Smooth muscle cell of the brain vasculature (primary cell): ENCODE measurements at regions not wholly inside any gene's neighbourhood (a gene's known extent, or its start where the extent isn't known, plus 50 kb on each side); places are given as distances from the start of the nearest gene placed in this dataset.

Experiments used
- DNase-seq: peaks from one replicate; pipeline ENCODE4 v3.0.0-alpha.2; 2012; ENCODE audit warnings: low read depth, low spot score

DNA sequence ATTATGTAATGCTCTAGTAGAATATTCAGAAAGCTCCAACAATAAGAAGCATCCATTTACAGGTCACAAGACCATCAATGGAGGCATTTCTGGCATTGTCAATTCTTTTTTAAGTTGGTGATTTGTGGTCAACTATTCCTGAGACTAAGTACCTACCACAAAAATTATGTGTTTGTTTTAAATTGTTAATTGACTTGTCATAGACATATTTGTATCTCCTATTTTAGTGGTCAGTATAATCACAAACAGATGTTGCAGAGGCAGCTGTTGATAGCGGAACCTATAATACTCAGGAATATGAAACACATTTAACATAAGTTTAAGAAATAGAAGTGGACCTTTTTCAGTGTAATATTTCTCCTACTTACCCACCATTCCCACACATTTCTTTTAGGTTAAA, 430.1 kb downstream of the CCDC85A start:
- DNase-seq, result no peak

DNA sequence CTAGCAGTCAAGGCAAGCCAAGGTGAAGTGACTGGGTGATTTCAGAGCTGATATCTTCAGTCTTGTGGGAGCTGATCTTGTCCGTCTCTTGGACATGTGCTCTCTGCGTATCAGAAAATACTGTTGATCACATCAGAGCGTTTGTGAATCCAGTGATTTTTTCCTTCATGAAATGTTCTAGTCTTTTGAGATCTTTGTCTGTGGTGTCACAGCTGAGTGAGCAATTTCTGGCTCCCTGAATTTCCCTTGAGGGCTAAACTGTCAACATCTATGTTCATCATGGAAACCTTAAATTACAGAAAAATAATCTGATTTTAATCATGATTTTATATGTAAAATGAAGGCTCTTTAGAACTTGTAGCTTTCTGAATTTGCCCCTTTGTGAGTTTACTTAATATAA, 432.0 kb downstream of the CCDC85A start:
- DNase-seq, result no peak

DNA sequence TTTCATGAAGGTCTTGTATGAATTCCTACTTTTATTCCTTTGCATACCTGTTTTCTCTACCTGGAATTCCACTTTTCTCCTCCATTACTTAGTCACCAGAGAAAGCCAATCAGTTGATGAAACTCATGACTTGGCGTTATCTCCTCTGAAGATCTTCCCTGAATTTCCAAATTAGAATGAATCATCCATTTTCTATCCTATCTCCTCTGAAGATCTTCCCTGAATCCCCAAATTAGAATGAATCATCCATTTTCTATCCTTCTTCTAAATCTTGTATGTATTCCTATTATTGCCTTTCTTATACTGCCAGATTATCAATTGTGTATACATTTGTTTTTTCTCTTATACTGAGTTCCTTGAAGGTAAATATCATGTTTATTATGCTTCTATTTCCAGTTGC, 440.4 kb downstream of the CCDC85A start:
- DNase-seq, result no peak

DNA sequence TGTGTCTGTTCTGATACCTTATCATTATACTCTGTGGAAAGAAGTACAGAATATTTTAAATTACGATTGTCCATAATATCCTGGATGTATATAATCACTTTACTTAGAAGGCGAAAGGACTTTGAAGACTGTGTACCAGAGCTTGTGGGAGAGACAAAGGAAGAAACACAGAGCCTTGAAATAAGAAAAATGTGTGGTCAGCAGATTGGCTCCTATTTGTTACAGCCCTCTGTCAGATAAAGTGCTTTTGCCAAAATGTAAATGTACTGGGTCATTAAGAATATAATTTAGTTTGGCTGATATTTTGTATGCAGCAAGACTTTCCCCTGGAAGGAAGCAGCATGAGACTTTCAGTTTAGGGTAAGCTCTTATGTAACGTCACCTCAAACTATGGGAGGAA, 443.1 kb downstream of the CCDC85A start:
- DNase-seq, result no peak

DNA sequence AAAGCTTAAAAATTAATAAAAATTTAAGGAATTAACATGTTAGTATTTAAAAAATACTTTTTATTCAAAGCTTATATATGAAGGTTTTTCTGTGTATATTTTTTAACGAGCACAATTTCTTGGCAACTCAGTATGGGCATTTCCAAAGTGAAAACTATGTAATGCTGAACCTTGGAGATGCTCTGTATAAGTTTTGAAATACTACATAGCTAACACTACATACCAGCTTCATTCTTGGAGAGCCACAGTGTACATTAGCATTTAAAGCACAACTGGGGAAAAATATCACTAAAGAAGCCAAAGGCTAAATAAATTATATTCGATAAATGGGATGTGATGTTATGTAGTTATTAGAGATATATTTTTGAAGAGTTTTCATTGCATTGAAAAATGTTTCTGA, 446.5 kb downstream of the CCDC85A start:
- DNase-seq, result no peak

DNA sequence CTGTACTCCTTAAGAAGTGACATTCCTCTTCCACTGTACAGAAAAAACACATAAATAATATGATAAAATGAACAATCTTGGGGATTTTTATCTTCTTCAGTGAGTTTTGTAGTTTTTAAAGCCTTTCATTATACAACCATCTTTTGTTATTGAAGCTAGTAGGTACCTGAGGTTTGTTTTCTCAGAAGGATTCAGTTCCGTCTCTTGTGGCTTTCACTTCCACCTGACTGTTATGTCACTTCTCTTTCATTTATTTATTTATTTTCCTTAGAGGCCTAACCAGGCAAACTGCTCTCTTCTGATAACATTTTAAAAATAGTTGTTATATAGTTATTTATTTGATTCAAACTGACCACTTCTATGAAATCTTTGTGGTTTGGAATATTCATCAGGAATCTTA, 464.2 kb downstream of the CCDC85A start:
- DNase-seq, result no peak

DNA sequence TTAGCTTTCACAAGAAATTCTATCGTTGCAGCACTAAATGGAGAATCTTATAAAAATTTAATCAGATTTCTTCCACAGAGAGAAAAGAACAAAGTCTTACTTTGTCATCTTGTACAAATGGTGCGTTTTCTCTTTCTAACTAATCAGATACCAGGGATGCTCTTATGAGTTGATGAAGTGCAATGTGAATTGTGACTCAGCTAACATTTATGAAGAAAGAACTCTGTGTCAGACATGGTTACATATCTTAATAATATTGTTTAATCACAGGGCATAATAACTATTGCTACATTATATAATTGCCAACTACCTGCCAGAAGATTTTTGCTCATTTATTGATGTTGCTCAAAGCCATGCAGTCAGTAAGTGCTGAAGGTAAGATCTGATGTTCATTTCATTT, 465.0 kb downstream of the CCDC85A start:
- no peak for DNase-seq

DNA sequence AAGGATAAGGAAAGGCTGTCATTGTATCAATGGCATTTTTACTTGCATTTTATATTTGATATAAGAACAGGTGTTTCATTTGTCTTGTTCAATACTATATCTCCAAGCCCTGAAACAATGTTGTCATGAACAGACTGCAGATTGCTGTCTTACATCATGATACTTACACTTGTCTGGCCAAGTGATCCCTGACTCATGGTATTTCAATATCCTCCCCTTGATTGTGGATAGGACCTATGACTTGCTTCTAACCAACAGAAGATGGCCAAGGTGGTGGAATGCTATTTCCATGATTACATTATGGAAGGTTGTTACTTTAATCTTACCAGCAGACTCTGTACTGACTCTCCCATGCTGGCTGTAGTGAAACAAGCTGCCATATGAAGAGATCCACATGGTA, 471.1 kb downstream of the CCDC85A start:
- DNase-seq, result no peak

DNA sequence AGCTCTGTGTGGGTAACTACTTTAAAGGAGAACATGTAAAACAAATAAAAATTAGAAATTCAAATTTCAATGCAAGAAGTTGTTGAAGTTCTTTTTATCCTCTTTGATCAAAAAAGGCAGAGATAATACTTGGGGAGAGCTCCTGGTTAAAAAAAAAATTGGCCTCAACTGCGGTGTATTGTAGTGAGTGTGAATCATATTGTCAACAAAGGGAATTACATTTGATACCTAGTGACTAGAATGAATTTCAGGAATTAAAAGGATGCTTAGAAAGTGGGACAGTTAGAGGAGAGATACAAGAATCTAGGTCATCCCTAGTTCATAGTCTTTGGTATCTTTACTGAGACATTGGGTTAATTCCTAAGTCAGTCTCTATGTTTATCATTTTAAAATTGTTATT, 473.0 kb downstream of the CCDC85A start:
- DNase-seq, result no peak

DNA sequence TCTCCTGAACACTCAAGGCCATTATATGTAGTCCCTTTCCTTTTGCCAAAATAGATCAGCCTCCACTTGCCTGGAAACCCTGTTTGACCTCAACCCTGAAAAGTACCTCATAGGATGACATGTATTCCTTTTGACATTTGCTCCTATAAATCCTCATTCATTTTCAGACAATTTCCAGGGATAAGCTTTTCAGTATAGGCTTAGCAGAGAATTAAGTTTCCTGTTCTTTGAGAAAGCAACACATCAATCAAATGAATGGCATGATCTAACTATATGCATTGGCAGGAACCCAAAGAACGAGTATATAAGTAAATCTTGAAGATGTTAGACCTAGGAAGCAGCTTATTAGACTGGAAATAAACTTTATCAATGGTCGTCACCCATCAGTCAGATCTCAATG, 483.0 kb downstream of the CCDC85A start:
- no peak for DNase-seq

DNA sequence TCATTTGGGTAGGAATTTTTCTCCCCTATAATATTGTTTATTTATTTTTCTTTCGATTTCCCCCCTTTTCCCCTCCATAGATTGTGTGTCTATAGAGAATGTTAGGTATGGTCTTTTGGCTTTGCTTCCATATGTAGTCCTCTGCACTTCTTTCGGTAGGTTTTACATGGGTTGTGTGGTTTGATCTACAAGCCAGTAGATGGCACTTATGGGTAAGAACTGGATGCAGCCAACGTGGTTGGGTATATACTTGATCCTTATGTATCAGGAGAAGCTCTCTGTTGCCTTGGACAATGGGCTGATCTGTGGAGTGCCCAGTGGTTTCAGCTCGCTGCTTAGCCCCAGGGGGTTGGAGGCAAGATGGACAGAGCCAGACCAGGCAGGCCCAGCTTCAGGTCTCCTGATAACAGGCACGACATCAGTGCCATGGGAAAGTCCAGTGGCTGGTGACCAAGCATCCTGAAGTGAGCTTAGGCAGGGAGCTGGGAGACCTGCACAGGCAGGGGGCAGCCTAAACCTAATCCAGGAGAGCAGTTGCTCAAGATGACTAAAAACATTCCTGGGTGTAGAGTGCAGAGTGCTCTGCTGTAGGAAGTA, 488.3 kb downstream of the CCDC85A start:
- DNase-seq, result no peak

DNA sequence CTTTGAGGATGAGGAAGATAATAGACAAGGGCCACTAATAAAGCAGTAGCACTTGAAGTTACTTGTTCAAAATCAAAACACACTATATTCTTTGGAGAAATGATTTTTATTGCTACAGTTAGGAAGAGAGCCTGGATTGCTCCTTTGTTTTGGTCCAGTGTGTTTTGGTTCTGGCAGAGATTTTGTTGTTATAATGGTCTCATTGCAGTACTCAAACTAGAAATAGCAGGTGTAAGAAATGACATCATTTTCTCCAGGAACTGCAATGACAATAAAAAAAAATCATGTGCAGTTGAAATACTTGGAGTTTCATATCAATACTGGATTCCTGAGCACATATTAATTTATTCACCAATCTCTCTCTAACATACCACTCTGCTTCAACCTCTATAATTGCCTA, 490.3 kb downstream of the CCDC85A start:
- DNase-seq, result no peak

DNA sequence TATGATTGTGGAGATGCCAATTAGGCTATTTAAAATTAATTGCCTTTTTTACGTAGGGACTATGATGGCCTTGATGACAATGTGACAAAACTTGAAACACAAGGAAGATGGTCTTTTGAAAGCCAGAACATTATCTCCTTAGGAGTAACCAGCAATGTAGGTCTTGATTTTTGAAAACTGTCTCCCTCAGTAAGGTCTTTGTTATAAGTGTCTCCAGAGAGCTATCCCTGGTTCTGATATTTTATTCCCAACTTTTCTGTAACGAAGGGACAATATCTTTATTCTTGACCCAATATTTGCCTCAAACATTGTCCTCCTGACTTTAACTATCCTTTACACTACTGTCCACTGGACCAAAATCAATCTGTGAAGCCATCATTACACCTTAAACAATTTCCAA, 493.2 kb downstream of the CCDC85A start:
- DNase-seq, result no peak

DNA sequence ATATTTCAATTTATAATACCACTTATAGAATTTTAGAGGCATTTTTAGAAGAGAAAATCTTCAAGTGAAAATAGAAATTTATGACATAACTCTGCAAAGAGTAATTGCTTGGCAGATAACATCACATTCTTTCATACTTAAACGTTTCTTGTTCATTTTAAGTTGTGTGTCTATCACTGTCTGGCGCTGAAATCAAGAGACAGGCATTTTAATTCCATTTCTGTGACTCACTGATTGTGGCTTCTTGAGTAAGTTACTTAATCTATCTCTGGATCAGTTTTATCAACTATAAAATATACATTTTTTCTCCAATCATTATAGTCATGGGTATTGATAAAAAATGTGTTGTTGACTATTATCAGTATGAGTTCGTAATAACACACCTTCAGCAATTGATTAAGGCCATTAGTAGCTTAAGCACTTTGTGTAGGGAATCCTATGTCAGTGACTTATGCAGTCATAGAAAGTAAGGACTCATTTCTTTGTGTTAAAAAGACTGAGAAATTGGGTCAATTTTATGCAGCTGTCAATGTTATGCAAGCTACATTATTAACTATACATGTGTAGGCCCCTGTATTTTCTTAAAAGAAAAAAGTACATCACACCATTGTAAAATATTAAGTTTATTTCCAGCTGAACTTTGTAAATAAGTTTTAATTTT, 497.3 kb downstream of the CCDC85A start:
- DNase-seq, result no peak

DNA sequence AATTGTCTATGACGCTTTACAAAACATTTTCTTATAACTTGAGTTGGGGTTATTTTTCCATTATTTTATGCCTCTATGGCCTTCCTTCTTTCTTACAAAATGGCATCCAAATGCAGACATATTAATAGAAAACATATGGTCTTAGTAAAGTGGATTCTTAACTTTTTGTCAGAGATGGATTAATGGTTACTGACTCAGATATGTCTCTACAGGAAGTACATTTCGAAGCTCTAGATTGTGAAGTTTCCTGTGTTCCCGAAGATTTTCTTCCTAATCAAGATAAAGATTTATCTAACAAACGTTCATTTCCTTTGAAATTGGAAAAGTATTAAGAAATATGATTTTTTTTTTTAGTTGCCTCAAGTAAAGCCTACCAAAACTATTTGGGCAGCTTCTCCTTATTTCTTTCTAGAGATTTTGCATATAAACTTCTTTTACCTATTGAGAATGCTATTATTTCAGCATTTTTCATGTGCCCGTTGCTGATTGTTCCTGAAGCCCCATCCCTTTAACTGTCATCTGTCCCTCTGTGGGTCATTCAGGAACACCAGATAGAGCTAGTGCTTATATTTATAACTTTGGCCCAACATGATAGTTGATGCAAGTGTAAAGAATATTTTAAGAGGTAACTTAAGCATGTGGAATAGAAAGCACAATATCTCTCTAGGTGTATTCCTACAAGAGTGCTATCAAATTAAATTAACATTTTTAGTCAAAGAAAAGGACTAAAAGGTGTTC, 498.0 kb downstream of the CCDC85A start:
- DNase-seq, result no peak

DNA sequence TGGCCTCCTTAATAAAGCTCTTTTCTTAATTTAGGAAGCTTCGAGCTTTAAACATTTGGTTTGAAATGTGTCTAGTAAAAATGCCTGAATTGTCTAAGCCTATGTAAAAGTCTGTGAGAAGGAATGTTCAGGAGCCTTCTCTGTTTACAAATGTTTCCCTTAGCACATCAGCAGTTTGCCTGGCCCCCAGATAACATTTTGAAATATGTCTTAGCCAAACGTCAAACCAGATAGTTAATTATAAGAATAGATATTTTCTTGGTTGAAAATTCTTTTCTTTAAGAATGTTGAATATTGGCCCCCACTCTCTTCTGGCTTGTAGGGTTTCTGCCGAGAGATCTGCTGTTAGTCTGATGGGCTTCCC, 498.6 kb downstream of the CCDC85A start:
- DNase-seq, result no peak

DNA sequence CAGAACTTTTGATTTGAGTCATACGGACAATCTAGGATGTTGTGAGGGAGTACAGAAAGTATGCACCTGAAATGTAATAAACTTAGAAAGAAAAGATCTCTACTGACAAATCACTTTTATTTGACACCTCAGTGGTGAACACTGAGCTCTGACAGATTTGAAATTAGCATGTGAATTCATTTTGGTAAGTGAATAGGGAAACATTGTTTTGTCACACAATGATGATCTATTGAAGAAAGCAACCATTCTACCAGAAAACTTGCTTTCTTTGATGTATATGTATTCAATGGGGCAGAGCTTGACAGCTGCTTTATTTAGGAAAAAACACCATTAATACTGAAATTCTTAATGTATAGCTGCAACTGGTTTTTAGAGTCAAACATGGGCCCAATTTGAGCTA, 500.5 kb downstream of the CCDC85A start:
- no peak for DNase-seq

DNA sequence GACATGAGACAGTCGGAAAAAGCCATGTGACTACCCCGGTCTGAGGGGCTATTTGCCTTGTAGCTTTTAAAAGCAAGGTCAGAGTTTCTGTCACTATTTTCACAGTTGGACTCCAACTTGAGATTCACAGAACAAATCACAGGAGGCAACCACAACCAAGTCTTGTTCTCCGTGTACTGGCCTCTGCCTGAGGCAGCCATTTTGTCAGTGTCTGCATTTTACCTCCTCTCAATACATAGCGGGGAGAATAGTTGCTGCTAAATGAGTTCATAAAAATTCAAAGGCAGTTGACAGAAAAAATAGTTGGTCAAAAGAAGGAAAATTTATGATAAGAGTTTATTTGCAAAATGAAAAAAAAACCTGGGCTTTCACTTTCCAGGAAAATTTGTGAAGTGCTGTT, 501.4 kb downstream of the CCDC85A start:
- DNase-seq, result no peak

DNA sequence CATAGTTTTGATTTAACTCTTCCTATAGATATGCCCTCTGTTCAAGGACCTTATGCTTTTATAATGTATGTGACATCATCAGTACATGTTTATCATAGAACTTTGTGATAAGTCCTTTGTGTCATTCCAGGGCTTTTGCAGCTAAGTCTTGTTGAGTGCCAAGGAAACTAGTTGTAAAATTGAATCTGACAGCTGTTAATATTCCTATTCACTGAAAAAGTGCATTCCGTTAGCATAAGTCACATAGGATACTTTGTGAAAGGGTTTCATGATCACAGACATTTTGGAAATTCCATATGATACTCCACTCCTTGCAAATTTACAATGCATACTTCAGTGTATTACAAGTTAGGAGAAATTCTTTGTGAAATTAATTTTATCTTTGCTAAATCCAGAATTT, 503.4 kb downstream of the CCDC85A start:
- no peak for DNase-seq

DNA sequence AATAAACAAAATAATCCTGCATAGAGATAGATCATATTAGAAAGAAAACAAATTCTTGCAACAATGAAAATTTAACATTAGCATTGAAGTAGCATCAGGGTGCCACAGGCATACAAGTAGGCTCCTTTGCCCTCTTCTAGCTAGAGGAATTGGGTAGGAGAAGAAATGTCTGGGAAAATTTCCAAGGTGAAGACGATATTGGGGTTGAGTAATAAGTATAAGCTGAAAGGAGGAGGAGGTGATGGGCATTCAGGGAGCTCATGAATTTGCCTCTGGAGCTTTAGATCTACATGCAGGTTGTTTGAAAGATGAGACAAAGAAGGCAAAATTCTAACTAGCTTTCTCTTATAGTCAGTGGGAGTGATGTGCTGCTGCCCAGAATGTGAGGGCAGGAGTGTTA, 504.9 kb downstream of the CCDC85A start:
- no peak for DNase-seq

DNA sequence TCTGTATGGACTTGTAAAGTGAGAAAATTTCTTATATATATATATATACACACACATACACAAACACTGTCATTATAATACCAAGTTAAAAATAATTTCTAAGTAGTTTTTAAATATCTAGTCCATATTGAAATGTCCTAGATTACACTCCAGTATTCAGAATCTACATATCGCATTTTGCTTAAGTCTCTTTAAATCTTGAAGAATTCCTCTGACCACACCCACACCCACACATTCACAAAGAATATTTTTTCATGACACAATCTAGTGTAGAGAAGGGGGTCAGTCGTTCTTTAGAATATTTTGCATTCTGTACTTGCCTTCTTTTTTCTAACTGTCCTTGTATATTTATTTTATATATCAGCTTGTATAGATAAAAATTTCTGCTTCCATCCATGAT, 509.7 kb downstream of the CCDC85A start:
- no peak for DNase-seq

DNA sequence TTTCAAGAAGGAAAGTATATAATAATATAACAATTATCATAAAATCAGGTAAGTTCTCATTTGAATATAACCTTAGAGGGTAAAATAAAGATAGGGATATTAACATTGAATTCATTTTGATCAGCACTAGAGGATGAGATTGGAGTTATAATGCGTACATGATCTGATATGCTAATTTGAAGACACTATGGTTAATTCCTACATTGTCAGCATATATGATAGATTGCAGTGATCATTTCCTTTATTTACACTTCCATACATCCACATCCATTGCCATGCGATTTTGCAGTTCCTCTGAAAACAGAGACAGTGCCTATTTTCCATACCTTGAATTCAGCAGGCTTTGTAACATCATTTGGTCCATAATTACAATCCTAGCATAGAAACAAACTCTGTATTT, 519.2 kb downstream of the CCDC85A start:
- DNase-seq, result no peak

DNA sequence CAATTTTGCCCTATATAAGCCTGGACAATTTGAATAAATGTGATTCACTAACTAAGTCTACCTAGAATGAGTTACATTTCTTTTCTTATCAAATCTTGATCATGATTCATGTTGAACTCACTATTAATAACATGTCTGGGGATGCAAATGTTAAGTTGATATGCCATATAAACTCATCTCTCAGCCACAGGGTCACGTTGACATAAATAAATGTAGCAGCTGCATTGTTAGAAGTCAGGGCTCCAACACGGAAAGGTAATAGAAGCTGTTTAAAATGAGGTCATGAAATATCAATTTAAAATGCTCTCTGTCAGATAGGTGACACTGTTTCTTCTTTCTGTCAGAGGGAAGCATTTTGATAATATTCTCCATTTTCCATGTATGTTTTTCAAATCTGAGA, 521.9 kb downstream of the CCDC85A start:
- DNase-seq, result no peak
